Adrenal gland (tissue), 9 donors: ENCODE measurements at regions not wholly inside any gene's neighbourhood (a gene's known extent, or its start where the extent isn't known, plus 50 kb on each side); places are given as distances from the start of the nearest gene placed in this dataset.

ENCODE experiments used
- DNase-seq, 7 donors: peaks; one replicate each; pipeline ENCODE4 v3.0.0-alpha.2; 2019 to 2020
- H3K27ac ChIP-seq, 5 donors: fragments of 200-600 bp; sonication (generic) in 4 of 5; 1 replicate in 3 of 5; 2 replicates in 2 of 5; pipeline versions ENCODE4 v1.5.1 to v1.8.0; 2016 to 2020; ENCODE audit warnings: mild to moderate bottlenecking in 1 of 5
- H3K27me3 ChIP-seq: fragments of 200-600 bp; 2 replicates; pipeline ENCODE4 v1.8.0; 2021
- H3K36me3 ChIP-seq, 2 donors: fragments of 200-600 bp; replicated peaks in 1 of 2; 1 replicate in 1 of 2; 2 replicates in 1 of 2; pipeline versions ENCODE4 v1.5.1 to v1.8.0; 2018 to 2022
- H3K4me1 ChIP-seq, 2 donors: fragments of 200-600 bp; replicated peaks in 1 of 2; 1 replicate in 1 of 2; 2 replicates in 1 of 2; pipeline versions ENCODE4 v1.5.1 to v1.8.0; 2018 to 2021
- H3K4me3 ChIP-seq, 4 donors: fragments of 200-600 bp; sonication (generic) in 3 of 4; one replicate each; pipeline ENCODE4 v1.5.1; 2016 to 2018
- H3K9me3 ChIP-seq, 3 donors: fragments of 200-600 bp; sonication (generic) in 1 of 3; replicated peaks in 1 of 3; 1 replicate in 2 of 3; 2 replicates in 1 of 3; pipeline versions ENCODE4 v1.5.1 to v1.8.0; 2016 to 2021
- POLR2A ChIP-seq, 2 donors: fragments of 450-650 bp; IDR thresholded peaks; one replicate each; pipeline ENCODE4 v1.6.1; 2017; ENCODE audit warnings: antibody characterized with exemption in 2 of 2, mild to moderate bottlenecking in 2 of 2, moderate library complexity in 1 of 2
- WGBS, 4 donors: extraction: QIAGEN DNeasy Blood & Tissue Kit in 2 of 4; methylation state at CpG; one replicate each; pipeline versions ENCODE4 v1.1.5 to v1.1.7; 2013 to 2017; 5-methylcytosine and 5-hydroxymethylcytosine counted together
- intact Hi-C, 2 donors: fragments of 100-400 bp; cut with DNase I; formaldehyde crosslinking; loops; one replicate each; pipeline versions ENCODE4 v1.14.1 to v1.15.0; 2022 to 2023
- TF ChIP-seq, protein P1 (sequence below), 6 experiments: fragments of 450-650 bp in 4 of 6; fragments of 200-600 bp in 2 of 6; sonication (generic) in 1 of 6; IDR thresholded peaks; 1 replicate in 5 of 6; 2 replicates in 1 of 6; pipeline versions ENCODE4 v1.5.1 to v1.8.0; 2016 to 2021; ENCODE audit warnings: antibody characterized with exemption in 6 of 6, mild to moderate bottlenecking in 2 of 6, moderate library complexity in 1 of 6
- donor health status: healthy with polysubstance abuse.
- donor health status: Bipolar disorder and iron deficiency.
- donor health status: DM: yes; HTN: yes; CAD: no.
- donor health status: DM: no; HTN: no; CAD: no.
- donor health status: DM: no; HTN: no; CAD: no.

DNA sequence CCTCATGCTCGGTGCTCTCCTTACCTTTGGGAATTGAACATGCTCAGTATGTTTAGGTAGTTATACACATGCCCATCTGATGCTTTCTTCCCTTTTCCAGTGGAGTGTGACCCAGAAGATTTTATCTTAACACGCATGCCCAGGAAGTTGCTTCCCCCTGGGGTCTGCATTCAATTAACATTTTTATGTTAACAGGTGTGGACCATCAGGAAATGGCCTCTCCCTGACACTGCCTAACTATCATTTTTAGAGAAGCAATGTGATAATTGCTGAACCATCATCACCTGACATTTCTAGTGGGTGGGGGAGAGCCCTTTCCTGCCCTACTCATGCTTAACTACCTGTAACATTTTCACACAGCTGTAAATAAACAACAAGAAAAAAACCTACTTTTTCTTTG lies 55.1 kb upstream of the TGFBR2 start:
- H3K36me3 ChIP-seq = no peaks in the 10 kb centered on the region
- no peaks in the 10 kb centered on the region for H3K27me3 ChIP-seq
- H3K4me1 ChIP-seq = no peaks in the 10 kb centered on the region
- TF ChIP-seq, protein P1, sequence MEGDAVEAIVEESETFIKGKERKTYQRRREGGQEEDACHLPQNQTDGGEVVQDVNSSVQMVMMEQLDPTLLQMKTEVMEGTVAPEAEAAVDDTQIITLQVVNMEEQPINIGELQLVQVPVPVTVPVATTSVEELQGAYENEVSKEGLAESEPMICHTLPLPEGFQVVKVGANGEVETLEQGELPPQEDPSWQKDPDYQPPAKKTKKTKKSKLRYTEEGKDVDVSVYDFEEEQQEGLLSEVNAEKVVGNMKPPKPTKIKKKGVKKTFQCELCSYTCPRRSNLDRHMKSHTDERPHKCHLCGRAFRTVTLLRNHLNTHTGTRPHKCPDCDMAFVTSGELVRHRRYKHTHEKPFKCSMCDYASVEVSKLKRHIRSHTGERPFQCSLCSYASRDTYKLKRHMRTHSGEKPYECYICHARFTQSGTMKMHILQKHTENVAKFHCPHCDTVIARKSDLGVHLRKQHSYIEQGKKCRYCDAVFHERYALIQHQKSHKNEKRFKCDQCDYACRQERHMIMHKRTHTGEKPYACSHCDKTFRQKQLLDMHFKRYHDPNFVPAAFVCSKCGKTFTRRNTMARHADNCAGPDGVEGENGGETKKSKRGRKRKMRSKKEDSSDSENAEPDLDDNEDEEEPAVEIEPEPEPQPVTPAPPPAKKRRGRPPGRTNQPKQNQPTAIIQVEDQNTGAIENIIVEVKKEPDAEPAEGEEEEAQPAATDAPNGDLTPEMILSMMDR (IDR thresholded peaks at IDR 0.05) = no peak
- TF ChIP-seq POLR2A (IDR thresholded peaks at IDR 0.05) = no peak
- no peak for DNase-seq
- intact Hi-C loops = no loop called here
- no peaks in the 10 kb centered on the region for H3K9me3 ChIP-seq
- H3K27ac ChIP-seq = no peak overlapping the region
- WGBS, 4 donors = 77 to 92% (median 81%) methylated on average over 2 of the region's 2 CpGs
- no peak overlapping the region for H3K4me3 ChIP-seq

DNA sequence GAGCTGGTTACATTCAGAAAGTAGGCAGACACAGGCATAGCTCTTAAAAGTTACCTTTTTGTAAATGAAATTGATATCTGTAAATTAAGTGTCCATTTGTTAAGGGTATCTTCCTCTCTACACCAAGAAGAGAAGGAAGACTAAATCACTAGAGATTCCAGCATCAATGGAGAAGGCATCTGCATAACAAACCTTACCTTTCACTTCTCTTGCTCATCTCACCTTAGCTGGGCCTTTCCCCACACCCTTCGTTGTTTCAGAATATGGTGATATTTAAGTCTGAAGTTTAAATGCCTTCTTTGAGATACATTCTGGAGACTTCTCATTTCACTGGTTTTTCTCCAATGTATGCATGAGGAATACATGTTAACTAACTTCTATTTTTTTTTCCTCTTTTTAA lies 54.5 kb upstream of the TGFBR2 start:
- intact Hi-C loops = no loop called here
- H3K9me3 ChIP-seq = no peaks in the 10 kb centered on the region
- no peaks in the 10 kb centered on the region for H3K4me1 ChIP-seq
- no peaks in the 10 kb centered on the region for H3K27me3 ChIP-seq
- H3K36me3 ChIP-seq = no peaks in the 10 kb centered on the region
- no peak overlapping the region for H3K4me3 ChIP-seq
- H3K27ac ChIP-seq = no peak overlapping the region
- TF ChIP-seq POLR2A (IDR thresholded peaks at IDR 0.05) = no peak
- TF ChIP-seq, protein P1 (IDR thresholded peaks at IDR 0.05) = no peak
- WGBS, 4 donors = 85 to 94% (median 93%) methylated on average over 1 of the region's 1 CpG
- no peak for DNase-seq

DNA sequence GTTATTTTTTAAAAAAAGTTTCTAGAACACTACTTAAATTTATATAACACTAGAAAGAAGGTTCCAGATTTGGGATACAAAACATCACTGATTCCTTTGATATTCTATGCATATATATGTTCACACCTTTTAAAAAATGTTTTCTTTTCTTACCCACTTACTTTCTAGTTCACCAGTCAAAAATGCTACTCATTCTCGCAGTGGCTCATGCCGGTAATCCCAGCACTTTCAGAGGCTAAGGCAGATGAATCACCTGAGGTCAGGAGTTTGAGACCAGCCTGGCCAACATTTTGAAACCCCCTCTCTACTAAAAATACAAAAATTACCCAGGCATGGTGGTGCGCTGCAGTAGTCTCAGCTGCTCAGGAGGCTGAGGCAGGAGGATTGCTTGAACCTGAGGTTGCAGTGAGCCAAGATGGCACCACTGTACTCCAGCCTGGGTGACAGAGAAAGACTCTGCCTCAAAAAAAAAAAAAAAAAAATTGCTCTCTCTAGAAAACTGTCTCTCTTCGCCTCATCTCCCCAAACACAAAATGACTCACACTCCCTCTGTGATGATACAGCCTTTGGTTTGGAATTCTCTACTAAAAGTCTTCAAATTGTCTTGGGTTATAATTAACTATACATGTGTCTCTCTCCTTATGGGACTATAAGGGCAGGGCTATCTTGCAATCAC lies 52.6 kb upstream of the TGFBR2 start:
- intact Hi-C loops = no loop called here
- Histone ChIP-seq H3K27me3 (no peaks in the 10 kb centered on the region), H3K4me3 (no peak overlapping the region), H3K36me3 (no peaks in the 10 kb centered on the region), H3K4me1 (no peaks in the 10 kb centered on the region), H3K27ac (no peak overlapping the region), H3K9me3 (no peaks in the 10 kb centered on the region)
- DNase-seq = no peak
- WGBS, 4 donors = 89 to 96% (median 93%) methylated on average over 4 of the region's 4 CpGs
- TF ChIP-seq, protein P1 (IDR thresholded peaks at IDR 0.05) = no peak
- TF ChIP-seq POLR2A (IDR thresholded peaks at IDR 0.05) = no peak

DNA sequence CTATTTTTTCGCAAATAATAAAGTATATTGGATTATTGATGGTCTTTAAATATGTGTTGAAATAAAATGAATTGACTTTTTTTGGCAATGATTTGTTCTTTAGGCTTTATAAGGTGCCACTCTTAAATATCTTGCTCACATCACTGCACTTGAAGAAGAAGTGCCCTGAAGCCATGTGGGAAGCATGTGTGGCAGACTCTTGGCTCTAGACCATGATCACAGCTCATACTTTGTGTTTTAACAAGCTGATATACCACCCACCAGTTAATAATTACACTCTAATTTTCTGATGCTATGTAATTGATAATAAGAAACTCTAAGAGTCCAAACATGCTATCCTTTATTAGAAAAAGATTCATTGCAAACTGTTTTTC lies 52.1 kb upstream of the TGFBR2 start:
- TF ChIP-seq POLR2A (IDR thresholded peaks at IDR 0.05) = no peak
- TF ChIP-seq, protein P1 (IDR thresholded peaks at IDR 0.05) = no peak
- H3K4me3 ChIP-seq = no peak overlapping the region
- H3K27me3 ChIP-seq = no peaks in the 10 kb centered on the region
- DNase-seq = no peak
- no peak overlapping the region for H3K27ac ChIP-seq
- H3K4me1 ChIP-seq = no peaks in the 10 kb centered on the region
- no peaks in the 10 kb centered on the region for H3K36me3 ChIP-seq
- no peaks in the 10 kb centered on the region for H3K9me3 ChIP-seq
- intact Hi-C loops = no loop called here
- WGBS, 4 donors = 84 to 85% (median 85%) methylated on average over 1 of the region's 1 CpG
